HCT116 (cell line): ENCODE measurements at regions not wholly inside any gene's neighbourhood (a gene's known extent, or its start where the extent isn't known, plus 50 kb on each side); places are given as distances from the start of the nearest gene placed in this dataset.

Experiments used
- ATAC-seq: fragments of 200-7000 bp; cut with Tn5 transposase; 2 replicates; pipeline ENCODE4 v1.9.1; 2020; ENCODE audit warnings: mild to moderate bottlenecking, moderate library complexity
- BruUV-seq: library from RNA; stranded (reverse); fragments of 400-500 nt; replicated peaks from 2 replicates; lab custom pipeline; 2021; lab: Mats Ljungman, UMichigan
- CTCF ChIA-PET: fragments of 300-600 bp; sonication (Branson Sonifier 250); formaldehyde crosslinking; loops from one replicate; lab custom pipeline; 2021; ENCODE audit warnings: antibody characterized with exemption; lab: Charles Lee
- POLR2A ChIA-PET: fragments of 300-600, 350-600 bp; sonication (Branson Sonifier 250); formaldehyde crosslinking; loops from one replicate; lab custom pipeline; 2021; ENCODE audit warnings: antibody characterized with exemption; lab: Charles Lee
- RAD21 ChIA-PET, 2 experiments: fragments of 300-600 bp; sonication (Branson Sonifier 250); formaldehyde crosslinking; loops; one replicate each; lab custom pipeline; 2023; ENCODE audit warnings: low total read pairs in 2 of 2; ENCODE audit not compliant: uncharacterized antibody in 2 of 2, unreplicated experiment in 2 of 2, low non-redundant PET in 1 of 2; lab: Charles Lee
- DNase-seq: peaks from one replicate; pipeline ENCODE4 v3.0.0-alpha.2; 2010; ENCODE audit warnings: low read depth, low spot score
- H2AFZ ChIP-seq: fragments of 200-600 bp; shearing (Covaris generic), sonication (generic); 2 replicates; pipeline ENCODE4 v1.6.1; 2017; ENCODE audit warnings: low read depth, mixed run types, mixed read lengths, antibody characterized with exemption, low read length; ENCODE audit not compliant: poor library complexity, severe bottlenecking
- H3K27ac ChIP-seq: 2 replicates; pipeline ENCODE4 v1.5.1; 2012; ENCODE audit warnings: low read depth, low read length
- H3K27me3 ChIP-seq: fragments of 200-600 bp; sonication (generic); 2 replicates; pipeline ENCODE4 v1.6.1; 2016; ENCODE audit warnings: mixed run types, low read length, mixed read lengths; ENCODE audit not compliant: insufficient read depth
- H3K36me3 ChIP-seq, 2 experiments: fragments of 200-500 bp in 1 of 2; fragments of 200-600 bp in 1 of 2; sonication (Bioruptor generic) in 1 of 2; sonication (generic) in 1 of 2; 2 replicates each; pipeline versions ENCODE4 v1.5.1 to v1.6.1; 2014 to 2016; ENCODE audit warnings: low read length in 2 of 2, inconsistent platforms in 1 of 2, mixed read lengths in 1 of 2, mixed run types in 1 of 2; ENCODE audit not compliant: insufficient read depth in 2 of 2, control insufficient read depth in 1 of 2
- H3K4me1 ChIP-seq, 2 experiments: fragments of 200-600 bp in 1 of 2; sonication (generic) in 1 of 2; 2 replicates each; pipeline versions ENCODE4 v1.5.1 to v1.6.1; 2012 to 2017; ENCODE audit warnings: low read length in 2 of 2, inconsistent platforms in 1 of 2, mild to moderate bottlenecking in 1 of 2, mixed read lengths in 1 of 2, mixed run types in 1 of 2, moderate library complexity in 1 of 2; ENCODE audit not compliant: insufficient read depth in 2 of 2, control insufficient read depth in 1 of 2
- H3K4me2 ChIP-seq: fragments of 200-600 bp; sonication (generic); 2 replicates; pipeline ENCODE4 v1.6.1; 2017; ENCODE audit warnings: mixed run types, low read length, mixed read lengths
- H3K4me3 ChIP-seq, 2 experiments: fragments of 200-600 bp in 1 of 2; sonication (generic) in 1 of 2; replicated peaks in 1 of 2; 2 replicates each; pipeline ENCODE4 v1.5.1; 2011 to 2016; ENCODE audit warnings: low read length in 2 of 2, control low read depth in 1 of 2, low read depth in 1 of 2, mild to moderate bottlenecking in 1 of 2, mixed read lengths in 1 of 2, mixed run types in 1 of 2
- H3K79me2 ChIP-seq: fragments of 200-600 bp; sonication (generic); 2 replicates; pipeline ENCODE4 v1.6.1; 2017; ENCODE audit warnings: mild to moderate bottlenecking, mixed run types, low read length, moderate library complexity, mixed read lengths; ENCODE audit not compliant: insufficient read depth
- H3K9ac ChIP-seq: fragments of 200-600 bp; sonication (generic); 2 replicates; pipeline ENCODE4 v1.6.1; 2016; ENCODE audit warnings: low read length, mixed read lengths
- H3K9me2 ChIP-seq: fragments of 200-600 bp; sonication (generic), shearing (Covaris generic); 2 replicates; pipeline ENCODE4 v1.6.1; 2017; ENCODE audit warnings: mixed run types, mild to moderate bottlenecking, moderate library complexity; ENCODE audit not compliant: insufficient read depth
- H3K9me3 ChIP-seq, 2 experiments: fragments of 200-500 bp in 1 of 2; fragments of 200-600 bp in 1 of 2; sonication (Bioruptor generic) in 1 of 2; sonication (generic) in 1 of 2; 2 replicates each; pipeline ENCODE4 v1.6.1; 2014 to 2017; ENCODE audit warnings: low read length in 2 of 2, mixed read lengths in 2 of 2, inconsistent platforms in 1 of 2, low read depth in 1 of 2, mild to moderate bottlenecking in 1 of 2, mixed run types in 1 of 2, moderate library complexity in 1 of 2; ENCODE audit not compliant: control insufficient read depth in 1 of 2, insufficient read depth in 1 of 2
- H4K20me1 ChIP-seq: fragments of 200-600 bp; sonication (generic), shearing (Covaris generic); 2 replicates; pipeline ENCODE4 v1.6.1; 2017; ENCODE audit warnings: mixed run types, mild to moderate bottlenecking, moderate library complexity; ENCODE audit not compliant: insufficient read depth
- CEBPB ChIP-seq: IDR thresholded peaks from 2 replicates; pipeline ENCODE4 v1.6.1; 2012; ENCODE audit warnings: low read depth
- EGR1 ChIP-seq: IDR thresholded peaks from 2 replicates; pipeline ENCODE4 v1.6.1; 2012; ENCODE audit warnings: low read depth
- POLR2AphosphoS5 ChIP-seq: IDR thresholded peaks from 2 replicates; pipeline ENCODE4 v1.6.1; 2011; ENCODE audit warnings: mild to moderate bottlenecking, low read depth, low read length, moderate library complexity
- SIN3A ChIP-seq: IDR thresholded peaks from 2 replicates; pipeline ENCODE4 v1.6.1; 2012; ENCODE audit warnings: low read depth
- SP1 ChIP-seq: IDR thresholded peaks from 2 replicates; pipeline ENCODE4 v1.6.1; 2012; ENCODE audit warnings: low read depth
- YY1 ChIP-seq: IDR thresholded peaks from 2 replicates; pipeline ENCODE4 v1.6.1; 2011; ENCODE audit warnings: low read length, low read depth, moderate library complexity, mild to moderate bottlenecking; ENCODE audit not compliant: insufficient replicate concordance; ENCODE audit errors: extremely low read depth
- ZFX ChIP-seq: fragments of 450-650 bp; IDR thresholded peaks from 2 replicates; pipeline ENCODE4 v1.6.1; 2017
- intact Hi-C: fragments of 100-400 bp; cut with micrococcal nuclease; formaldehyde crosslinking; loops from 2 replicates; pipeline ENCODE4 v1.10.0; 2022

DNA sequence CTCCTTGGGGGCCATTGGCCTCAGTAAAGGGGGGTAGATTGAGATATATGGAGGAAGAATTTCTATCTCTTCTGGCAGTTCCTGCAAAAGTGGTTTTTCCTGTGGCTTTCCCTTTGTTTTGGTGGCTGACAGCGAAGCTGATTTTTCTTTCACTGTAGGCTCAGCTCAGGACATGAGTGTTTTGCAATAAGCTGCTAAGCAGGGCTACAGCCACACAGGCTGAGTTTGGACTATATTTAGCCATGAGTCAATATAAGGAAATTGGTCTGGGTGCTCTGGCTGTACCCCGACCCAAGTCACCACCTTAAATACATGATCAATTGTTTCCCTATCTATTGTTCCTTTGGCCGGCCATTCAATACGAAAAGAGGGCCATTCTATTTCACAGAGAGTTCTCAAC is 212.7 kb upstream of the KCND2 start:
- Histone ChIP-seq H3K4me1 (peaks cover 0 to 5% of the 10 kb centered on the region in 2 experiments; a peak in 2 of 4 replicates), H3K9me2 (no peaks in the 10 kb centered on the region), H3K79me2 (no peaks in the 10 kb centered on the region), H2AFZ (no peak overlapping the region), H3K36me3 (no peaks in the 10 kb centered on the region), H3K9ac (no peak overlapping the region), H3K4me2 (no peak overlapping the region), H3K27ac (no peak overlapping the region), H3K9me3 (no peaks in the 10 kb centered on the region), H4K20me1 (no peaks in the 10 kb centered on the region), H3K27me3 (no peaks in the 10 kb centered on the region), H3K4me3 (no peak overlapping the region)
- no TSS peak for BruUV-seq
- ChIA-PET RAD21 (no interaction called here), CTCF (no interaction called here), POLR2A (no interaction called here)
- TF ChIP-seq YY1 (no peak), SP1 (no peak), SIN3A (no peak), ZFX (no peak), CEBPB (no peak), EGR1 (no peak)
- ATAC-seq: no peak
- intact Hi-C loops: no loop called here
- DNase-seq: no peak

DNA sequence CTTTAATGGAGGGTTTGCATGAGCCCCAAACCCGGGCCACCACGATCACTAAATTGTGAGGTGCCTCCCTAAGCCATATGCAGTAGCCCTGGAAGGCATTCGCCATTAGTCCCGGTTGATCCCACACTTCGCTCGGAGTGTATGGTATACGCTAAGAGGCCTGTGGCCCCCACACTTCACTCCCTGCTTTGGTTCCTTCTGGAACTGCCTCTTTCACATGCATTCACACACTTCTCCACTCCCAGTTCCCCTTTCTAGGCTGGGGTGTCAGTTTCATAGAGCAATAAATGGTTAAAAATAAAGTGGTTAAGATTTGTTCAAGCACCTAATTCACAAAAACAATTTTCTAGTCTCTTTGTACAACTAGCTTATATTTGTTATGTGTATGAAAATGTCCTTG is 212.1 kb upstream of the KCND2 start:
- H3K79me2 ChIP-seq: no peaks in the 10 kb centered on the region
- ATAC-seq (no peak), DNase-seq (no peak)
- no peaks in the 10 kb centered on the region for H3K27me3 ChIP-seq
- no peaks in the 10 kb centered on the region for H4K20me1 ChIP-seq
- no peaks in the 10 kb centered on the region for H3K36me3 ChIP-seq
- no peak overlapping the region for H3K4me3 ChIP-seq
- no peak overlapping the region for H2AFZ ChIP-seq
- no TSS peak for BruUV-seq
- no peaks in the 10 kb centered on the region for H3K4me1 ChIP-seq
- H3K27ac ChIP-seq: no peak overlapping the region
- no peaks in the 10 kb centered on the region for H3K9me2 ChIP-seq
- RAD21 ChIA-PET: no interaction called here
- no peak overlapping the region for H3K9ac ChIP-seq
- no peaks in the 10 kb centered on the region for H3K9me3 ChIP-seq
- TF ChIP-seq POLR2AphosphoS5 (no peak), YY1 (no peak), SP1 (no peak)
- POLR2A ChIA-PET: no interaction called here
- intact Hi-C loops: no loop called here
- CTCF ChIA-PET: no interaction called here
- H3K4me2 ChIP-seq: no peak overlapping the region
